ENCODE measurements at regions not wholly inside any gene's neighbourhood (a gene's known extent, or its start where the extent isn't known, plus 50 kb on each side); places are given as distances from the start of the nearest gene placed in this dataset.
"Not testable (repeated sequence)": the region's sequence is repeated elsewhere in the genome, so short reads cannot be mapped to it uniquely, and the experiment has no call there.

- intact Hi-C loops (cut with micrococcal nuclease) = no loop called here
Observed at GRCh38 chr2:187986390-187987105, 305.1 kb upstream of the GULP1 start.

- intact Hi-C loops (cut with micrococcal nuclease) = no loop called here
Observed at GRCh38 chr2:187988348-187988747, 303.3 kb upstream of the GULP1 start.

DNA sequence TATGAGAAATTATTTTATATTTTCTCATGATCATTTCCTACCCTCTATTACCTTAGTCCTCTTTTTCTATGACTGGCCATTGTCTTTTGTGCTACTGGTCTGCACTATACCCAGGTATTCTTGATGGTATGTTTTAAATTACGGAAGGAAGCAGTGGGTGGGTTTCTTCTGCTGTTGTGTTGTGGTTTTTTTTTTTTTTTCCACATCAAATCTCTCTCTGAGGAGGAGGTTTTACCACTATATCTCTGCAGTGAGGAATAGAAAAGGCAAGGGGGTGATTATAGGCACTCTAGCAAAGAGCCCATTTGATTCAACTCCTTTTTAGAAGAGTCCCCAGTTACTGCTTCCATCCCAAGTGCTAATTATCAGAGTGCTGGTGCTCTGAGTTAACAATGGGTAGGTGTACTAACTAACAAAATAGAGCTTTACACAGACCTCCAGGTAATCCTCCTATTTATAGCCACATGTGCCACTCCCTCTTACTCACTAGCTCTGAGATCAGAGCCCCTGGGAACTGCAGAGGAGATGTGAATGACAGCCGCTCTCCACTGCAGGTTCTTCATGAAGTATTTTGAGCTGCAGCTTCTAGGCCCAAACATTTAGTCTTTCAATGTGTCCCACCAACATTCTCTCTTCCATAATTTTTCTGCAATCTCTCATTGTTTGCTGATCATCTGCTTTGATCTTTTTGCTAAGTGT lies 301.6 kb upstream of the GULP1 start:
- intact Hi-C loops (cut with micrococcal nuclease) = no loop called here

DNA sequence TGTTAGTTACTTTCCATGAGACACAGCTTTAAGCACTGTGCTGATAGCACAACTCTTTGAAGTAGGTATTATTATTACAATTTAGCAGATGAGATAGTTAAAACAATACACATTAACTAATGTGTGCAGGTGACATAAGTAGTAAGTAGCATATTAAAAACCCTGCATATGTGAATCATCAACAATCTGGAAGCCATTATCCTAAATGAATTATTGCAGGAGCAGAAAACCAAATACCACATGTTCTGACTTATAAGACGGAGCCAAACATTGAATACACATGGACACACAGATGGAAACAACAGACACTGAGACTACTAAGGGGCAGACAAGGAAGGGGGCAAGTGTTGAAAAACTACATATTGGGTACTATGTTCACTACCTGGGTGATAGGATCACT lies 300.3 kb upstream of the GULP1 start:
- intact Hi-C loops (cut with micrococcal nuclease) = no loop called here

DNA sequence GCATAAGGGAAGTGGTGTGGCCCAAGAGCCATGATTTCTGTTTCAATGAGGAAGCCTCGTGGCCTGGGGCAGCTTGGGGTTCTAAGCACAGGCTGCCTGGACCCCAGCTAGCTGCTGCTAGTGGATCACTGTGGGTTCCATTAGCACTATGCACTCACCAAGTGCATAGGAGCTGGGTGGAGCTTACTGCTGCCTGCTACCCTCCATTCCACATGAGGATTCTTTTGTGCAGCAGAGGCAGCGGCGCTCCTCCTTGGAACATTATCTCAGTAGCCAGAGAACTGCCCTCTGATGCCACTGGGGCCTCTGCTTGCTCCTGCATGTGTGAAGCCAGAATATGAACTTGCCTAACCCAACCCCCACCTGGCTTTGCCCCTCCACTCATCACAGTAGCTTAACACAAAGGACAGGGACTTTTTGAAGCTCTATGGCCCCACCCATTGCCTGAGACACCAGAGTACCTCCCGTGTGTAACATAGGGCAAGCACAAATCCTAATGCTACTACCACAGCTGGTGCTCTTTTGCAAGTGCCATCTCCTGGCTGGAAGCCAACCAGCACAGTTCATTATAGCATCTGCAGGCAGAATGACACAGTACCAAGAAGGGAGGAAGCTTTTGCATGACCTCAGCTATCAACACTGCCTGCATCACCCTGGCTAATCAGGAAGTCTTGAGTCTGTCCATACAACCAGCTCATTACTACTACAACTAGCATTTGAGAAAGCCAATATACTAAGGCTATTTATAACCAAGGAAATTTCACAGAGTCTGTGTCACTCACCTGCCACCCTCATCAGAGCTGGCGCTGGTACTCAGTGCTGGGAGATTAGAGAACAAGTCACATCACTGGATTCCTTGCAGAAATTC lies 297.0 kb upstream of the GULP1 start:
- intact Hi-C loops (cut with micrococcal nuclease) = no loop called here

- intact Hi-C loops (cut with micrococcal nuclease) = no loop called here
Observed at GRCh38 chr2:187995556-187995955, 296.1 kb upstream of the GULP1 start.

DNA sequence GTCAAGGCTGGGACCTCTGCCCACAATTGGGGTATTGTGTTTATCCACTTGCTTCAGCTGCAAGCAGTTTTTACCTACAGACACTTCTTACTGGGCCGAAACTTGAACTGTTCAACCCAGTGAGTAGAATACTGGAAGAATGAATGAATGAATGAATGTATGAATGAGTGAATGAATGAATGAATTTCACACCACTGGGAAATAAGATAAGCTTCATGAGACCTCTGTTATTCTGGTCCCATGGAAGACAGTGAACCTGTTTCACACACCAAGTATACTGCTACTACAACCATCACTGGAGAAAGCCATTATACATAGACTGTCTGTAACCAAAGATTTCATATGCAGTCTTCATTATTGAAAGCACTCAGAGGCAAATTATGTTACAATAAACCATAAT lies 295.0 kb upstream of the GULP1 start:
- intact Hi-C loops (cut with micrococcal nuclease) = no loop called here

DNA sequence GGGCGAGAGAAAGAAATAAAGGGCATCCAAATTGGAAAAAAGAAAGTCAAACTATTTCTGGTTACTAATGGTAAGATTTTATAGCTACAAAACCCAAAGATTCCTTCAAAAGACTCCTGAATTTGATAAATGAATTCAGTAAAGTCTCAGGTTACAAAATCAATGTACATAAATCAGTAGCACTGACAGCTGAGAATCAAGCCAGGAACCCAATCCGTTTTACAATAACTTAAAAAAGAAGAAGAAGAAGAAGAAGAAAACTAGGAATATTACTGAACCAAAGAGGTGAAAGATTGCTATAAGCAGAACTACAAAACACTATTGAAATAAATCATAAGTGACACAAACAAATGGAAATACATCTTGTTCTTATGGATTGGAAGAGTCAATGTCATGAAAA lies 291.5 kb upstream of the GULP1 start:
- intact Hi-C loops (cut with micrococcal nuclease) = no loop called here

DNA sequence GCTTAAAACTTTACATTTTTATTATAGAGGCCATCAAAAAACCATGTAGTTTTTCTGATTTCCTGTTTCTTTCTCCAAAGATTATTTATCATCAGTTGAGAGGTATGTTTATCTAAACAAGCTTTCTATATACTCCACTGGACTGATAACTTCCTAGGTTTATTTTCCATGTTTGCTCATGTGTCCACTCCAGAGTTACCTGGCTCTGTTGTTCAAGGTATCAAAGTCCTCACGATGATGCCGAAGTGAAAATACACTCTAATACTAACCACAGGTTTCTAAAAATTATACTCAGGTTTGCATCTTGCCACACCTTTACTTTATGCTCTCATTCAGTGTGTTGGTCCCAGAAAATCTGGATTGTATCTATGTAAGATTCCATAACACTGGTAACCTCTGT lies 287.9 kb upstream of the GULP1 start:
- intact Hi-C loops (cut with micrococcal nuclease) = no loop called here

- intact Hi-C loops (cut with micrococcal nuclease) = no loop called here
Observed at GRCh38 chr2:188013767-188014166, 277.9 kb upstream of the GULP1 start.

- intact Hi-C loops (cut with micrococcal nuclease) = no loop called here
Observed at GRCh38 chr2:188016917-188017316, 274.8 kb upstream of the GULP1 start.

- intact Hi-C loops (cut with micrococcal nuclease) = no loop called here
Observed at GRCh38 chr2:188022389-188022788, 269.3 kb upstream of the GULP1 start.

DNA sequence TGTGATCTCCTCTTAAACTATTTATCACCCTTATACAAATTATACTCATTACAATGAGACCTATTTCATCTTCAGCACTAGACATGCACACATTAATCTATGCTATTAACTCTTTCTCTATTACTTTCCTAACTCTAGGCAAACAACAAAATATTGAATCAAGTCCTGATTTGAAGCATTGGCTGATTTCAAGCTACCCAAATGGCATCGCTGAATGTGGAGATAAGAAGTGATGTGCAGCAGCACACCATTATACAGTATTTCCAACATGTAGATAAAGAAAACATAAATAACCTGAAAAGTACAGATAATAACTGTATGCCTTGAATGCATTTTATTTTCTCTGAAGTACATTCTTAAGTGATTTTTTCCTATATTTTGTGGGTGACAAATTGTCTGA lies 268.6 kb upstream of the GULP1 start:
- intact Hi-C loops (cut with micrococcal nuclease) = no loop called here

DNA sequence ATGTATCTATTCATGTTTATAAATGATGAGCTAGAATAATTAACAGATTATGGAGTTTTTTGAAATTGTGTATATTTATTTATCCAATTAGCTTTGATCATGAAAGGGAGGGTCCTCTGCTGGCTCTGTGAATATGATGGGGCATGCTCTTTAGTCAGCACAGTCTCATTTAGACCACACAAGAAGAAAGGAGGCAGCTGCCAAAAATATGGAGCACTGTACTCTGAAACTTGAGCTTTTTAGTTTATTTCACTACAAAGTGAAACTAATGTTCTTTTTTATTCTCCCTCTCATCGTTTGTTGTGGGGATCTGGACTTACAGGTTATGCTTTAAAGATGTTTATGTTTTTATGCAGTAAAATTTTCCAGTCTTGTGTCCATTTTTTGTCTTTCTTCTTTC lies 266.9 kb upstream of the GULP1 start:
- intact Hi-C loops (cut with micrococcal nuclease) = no loop called here

DNA sequence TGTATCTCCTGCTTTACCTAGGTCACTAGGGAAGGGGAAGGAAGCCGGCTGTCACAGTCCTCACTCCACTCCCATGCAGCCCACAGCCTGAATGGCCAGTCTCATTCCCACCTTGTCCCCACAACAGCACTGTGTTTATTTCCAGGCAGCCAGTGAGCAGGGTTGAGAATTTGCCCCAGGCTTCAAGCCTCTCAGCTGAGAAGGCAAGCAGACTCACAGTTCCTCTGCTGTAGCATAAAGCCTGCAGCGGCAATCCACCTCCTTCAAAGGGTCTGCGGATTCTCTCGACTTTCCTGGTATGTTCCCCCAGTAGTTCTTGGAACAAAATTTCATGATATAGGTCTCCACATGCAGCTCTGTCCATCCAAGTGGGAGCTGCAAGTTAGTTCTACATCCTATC lies 262.9 kb upstream of the GULP1 start:
- intact Hi-C loops (cut with micrococcal nuclease) = no loop called here

GRCh38 chr2:188032306-188032705 lies 259.4 kb upstream of the GULP1 start:
- intact Hi-C loops (cut with micrococcal nuclease) = no loop called here

DNA sequence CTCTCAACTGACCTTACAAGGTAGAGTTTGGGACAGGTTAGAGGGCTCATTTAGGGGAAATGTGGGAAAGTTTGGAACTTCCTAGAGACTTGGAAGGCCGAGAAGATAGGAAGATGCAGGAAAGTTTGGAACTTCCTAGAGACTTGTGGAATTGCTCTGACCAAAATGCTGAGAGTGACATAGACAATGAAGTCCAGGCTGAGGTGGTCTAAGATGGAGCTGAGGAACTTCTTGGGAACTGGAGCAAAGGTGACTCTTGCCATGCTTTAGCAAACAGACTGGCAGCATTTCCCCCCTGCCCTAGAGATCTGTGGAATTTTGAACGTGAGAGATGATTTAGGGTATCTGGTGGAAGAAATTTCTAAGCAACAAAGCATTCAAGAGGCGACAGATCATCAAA lies 258.9 kb upstream of the GULP1 start:
- intact Hi-C loops (cut with micrococcal nuclease) = no loop called here

DNA sequence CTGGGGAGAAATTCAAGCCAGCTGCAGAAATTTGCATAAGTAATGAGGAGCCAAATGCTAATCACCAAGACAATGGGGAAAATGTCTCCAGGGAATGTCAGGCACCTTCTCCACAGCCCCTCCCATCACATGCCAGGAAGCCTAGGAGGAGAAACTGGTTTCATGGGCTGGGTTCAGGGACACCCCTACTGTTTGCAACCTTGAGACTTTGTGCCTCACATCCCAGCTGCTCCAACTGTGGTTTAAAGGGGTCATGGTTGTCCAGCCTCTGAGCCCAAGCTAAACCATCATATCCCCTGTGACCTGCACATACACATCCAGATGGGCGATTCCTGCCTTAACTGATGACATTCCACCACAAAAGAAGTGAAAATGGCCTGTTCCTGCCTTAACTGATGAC lies 258.4 kb upstream of the GULP1 start:
- intact Hi-C loops (cut with micrococcal nuclease) = not testable (repeated sequence)

GRCh38 chr2:188034102-188034501 lies 257.6 kb upstream of the GULP1 start:
- intact Hi-C loops (cut with micrococcal nuclease) = not testable (repeated sequence)

DNA sequence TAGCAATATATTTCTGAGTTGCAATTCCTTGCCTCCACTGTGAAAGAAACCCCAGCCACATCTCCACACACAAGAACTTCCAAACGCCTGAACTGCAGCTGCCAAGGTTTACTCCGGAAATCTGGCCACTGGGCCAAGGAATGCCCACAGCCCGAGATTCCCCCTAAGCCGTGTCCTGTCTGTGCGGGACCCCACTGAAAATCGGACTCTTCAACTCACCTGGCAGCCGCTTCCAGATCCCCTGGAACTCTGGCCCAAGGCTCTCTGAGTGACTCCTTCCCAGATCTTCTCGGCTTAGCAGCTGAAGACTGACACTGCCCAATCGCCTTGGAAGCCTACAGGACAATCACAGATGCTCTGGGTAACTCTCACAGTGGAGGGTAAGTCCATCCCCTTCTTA lies 256.3 kb upstream of the GULP1 start:
- intact Hi-C loops (cut with micrococcal nuclease) = not testable (repeated sequence)

DNA sequence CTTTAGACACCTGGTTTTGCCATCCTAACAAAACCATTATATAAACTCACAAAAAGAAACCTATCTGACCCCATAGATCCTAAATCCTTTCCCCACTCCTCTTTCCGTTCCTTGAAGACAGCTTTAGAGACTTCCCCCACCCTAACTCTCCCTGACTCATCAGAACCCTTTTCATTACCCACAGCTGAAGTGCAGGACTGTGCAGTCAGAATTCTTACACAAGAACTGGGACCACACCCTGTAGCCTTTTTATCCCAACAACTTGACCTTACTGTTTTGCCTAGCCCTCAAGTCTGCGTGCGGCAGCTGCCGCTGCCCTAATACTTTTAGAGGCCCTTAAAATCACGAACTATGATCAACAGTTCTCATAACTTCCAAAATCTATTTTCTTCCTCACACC lies 254.9 kb upstream of the GULP1 start:
- intact Hi-C loops (cut with micrococcal nuclease) = not testable (repeated sequence)

DNA sequence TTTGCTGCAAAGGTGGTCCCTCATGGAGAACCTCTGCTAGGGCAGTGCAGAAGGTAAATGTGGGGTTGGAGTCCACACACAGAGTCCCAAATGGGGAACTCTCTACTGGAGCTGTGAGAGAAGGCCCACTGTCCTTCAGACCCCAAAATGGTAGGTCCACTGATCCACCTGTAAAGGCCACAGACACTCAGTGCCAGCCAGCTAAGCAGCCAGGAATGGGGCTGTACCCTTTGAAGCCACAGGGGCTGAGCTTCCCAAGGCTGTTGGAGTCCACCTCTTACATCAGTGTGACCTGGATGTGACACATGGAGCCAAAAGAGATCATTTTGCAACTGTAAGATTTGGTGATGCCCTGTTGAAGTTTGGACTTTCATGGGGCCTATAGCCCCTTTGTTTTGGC lies 252.4 kb upstream of the GULP1 start:
- intact Hi-C loops (cut with micrococcal nuclease) = no loop called here

Data from T-helper 2 cell treated with Interferon-gamma antibody and Interleukin-4, amounts not matched to agents 100 ng/mL and 5 ng/mL, for 36 hours (primary cell).